ENCODE measurements at regions not wholly inside any gene's neighbourhood (a gene's known extent, or its start where the extent isn't known, plus 50 kb on each side); places are given as distances from the start of the nearest gene placed in this dataset.
"Not testable (repeated sequence)": the region's sequence is repeated elsewhere in the genome, so short reads cannot be mapped to it uniquely, and the experiment has no call there.

GRCh38 chr16:21370791-21371190, 92.7 kb upstream of the CRYM start:
- H3K4me3 Mint-ChIP-seq; intact Hi-C loops (cut with micrococcal nuclease): not testable (repeated sequence)

GRCh38 chr16:21368973-21369942, 91.2 kb upstream of the CRYM start:
- H3K36me3 Mint-ChIP-seq (ENCODE audit: low read depth); intact Hi-C loops (cut with micrococcal nuclease); H3K4me3 Mint-ChIP-seq; H3K9me3 Mint-ChIP-seq; H3K27me3 Mint-ChIP-seq: not testable (repeated sequence)
- Mint-ChIP-seq H3K27ac (peak overlapping the region; percentile 37), H3K4me1 (ENCODE audit: low read depth) (peaks cover 32% of the 10 kb centered on the region)

More at GRCh38 chr16:21370791-21371190, 92.7 kb upstream of the CRYM start:
- H3K27me3 Mint-ChIP-seq; H3K27ac Mint-ChIP-seq; H3K36me3 Mint-ChIP-seq (ENCODE audit: low read depth); H3K9me3 Mint-ChIP-seq: not testable (repeated sequence)
- peaks cover 21% of the 10 kb centered on the region for H3K4me1 Mint-ChIP-seq (ENCODE audit: low read depth)

DNA sequence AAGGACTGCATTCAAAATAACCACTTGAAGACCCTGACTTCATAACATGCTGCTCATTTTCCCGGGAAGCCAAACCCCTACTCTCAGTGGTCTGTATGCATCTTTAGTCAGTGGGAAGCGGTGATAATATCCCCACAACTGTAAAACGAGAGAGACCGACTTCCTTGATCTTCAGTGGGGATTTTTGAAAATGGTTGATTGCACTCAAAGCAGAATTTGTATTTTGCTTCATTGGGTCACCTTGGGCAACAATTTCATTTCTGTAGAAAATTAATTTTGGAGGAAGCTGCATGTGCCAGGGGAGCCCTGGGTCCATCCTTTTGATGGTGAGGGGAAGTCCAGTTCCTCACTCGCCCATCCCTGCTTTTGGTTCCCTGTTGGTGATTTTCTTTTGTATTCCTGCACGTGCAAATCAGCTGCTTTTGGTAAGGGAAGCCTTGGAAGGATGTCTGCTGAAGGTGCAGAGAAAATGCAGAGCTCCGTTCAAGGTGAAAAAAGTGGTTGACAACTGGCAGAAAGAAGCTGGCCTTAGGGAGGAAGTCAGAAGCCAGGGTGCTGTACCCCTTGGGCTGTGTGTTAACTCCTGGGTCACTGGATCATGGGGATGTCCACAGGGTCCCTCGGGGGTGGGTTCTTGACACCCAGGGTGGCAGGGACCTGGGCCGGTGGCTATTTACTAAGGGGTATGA, 89.8 kb upstream of the CRYM start:
- Mint-ChIP-seq H3K27ac (peak overlapping the region; percentile 83), H3K4me3 (peak overlapping the region; percentile 6), H3K4me1 (ENCODE audit: low read depth) (peaks cover 44% of the 10 kb centered on the region)
- H3K9me3 Mint-ChIP-seq; H3K27me3 Mint-ChIP-seq; intact Hi-C loops (cut with micrococcal nuclease); H3K36me3 Mint-ChIP-seq (ENCODE audit: low read depth): not testable (repeated sequence)

GRCh38 chr16:21366998-21367397, 88.9 kb upstream of the CRYM start:
- H3K4me1 Mint-ChIP-seq (ENCODE audit: low read depth) = peaks cover 45% of the 10 kb centered on the region
- H3K4me3 Mint-ChIP-seq; H3K9me3 Mint-ChIP-seq; intact Hi-C loops (cut with micrococcal nuclease); H3K27ac Mint-ChIP-seq; H3K27me3 Mint-ChIP-seq; H3K36me3 Mint-ChIP-seq (ENCODE audit: low read depth): not testable (repeated sequence)

DNA sequence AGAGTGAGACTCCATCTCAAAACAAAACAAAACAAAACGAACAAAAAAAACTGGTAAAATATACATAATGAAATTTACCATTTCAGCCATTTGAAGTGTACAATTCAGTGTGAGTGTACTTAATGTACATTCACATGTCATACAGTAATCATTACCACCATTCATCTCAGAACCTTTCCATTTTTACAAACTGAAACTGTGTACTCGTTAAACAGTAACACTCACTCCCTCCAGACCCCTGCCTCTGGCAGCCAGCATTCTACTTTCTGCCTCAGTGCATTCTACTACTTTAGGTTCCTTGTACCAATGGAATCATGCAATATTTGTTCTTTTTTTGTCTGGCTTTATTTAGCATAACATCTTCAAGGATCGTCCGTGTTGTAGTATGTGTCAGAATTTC, 87.5 kb upstream of the CRYM start:
- peaks cover 50% of the 10 kb centered on the region for H3K4me1 Mint-ChIP-seq (ENCODE audit: low read depth)
- H3K36me3 Mint-ChIP-seq (ENCODE audit: low read depth); H3K9me3 Mint-ChIP-seq; H3K4me3 Mint-ChIP-seq; H3K27me3 Mint-ChIP-seq; intact Hi-C loops (cut with micrococcal nuclease): not testable (repeated sequence)
- peak overlapping the region; percentile 41 for H3K27ac Mint-ChIP-seq

DNA sequence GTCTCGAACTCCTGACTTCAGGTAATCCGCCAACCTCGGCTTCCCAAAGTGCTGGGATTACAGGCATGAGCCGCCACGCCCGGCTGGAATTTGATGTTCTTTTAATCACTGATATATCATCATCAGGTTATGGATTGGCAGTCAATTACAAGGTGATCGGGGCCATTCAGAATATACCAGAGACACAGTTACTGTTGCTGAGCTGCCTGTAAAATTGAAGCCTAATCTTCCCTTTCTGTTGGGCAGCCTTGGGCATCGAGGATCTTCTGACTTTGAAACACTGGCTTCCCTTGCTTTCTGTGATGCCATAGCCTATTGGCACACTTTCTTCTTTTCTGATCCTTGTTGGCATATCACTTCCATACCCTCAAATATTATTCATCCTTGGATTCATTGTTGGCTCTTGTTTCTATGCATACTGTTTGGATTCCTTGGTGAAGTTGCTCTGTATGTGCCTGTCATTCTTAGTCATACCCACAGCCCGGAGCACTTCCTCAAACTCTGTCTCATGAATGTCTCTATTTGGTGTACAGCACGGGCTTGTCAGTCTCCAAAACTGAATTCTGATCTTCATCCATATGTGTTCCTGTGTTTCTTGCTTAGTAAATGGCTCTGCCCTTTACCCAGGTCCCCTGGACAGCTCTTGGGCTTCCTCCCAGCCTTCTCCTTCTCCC, 85.6 kb upstream of the CRYM start:
- peaks cover 60% of the 10 kb centered on the region for H3K4me1 Mint-ChIP-seq (ENCODE audit: low read depth)
- intact Hi-C loops (cut with micrococcal nuclease); H3K36me3 Mint-ChIP-seq (ENCODE audit: low read depth); H3K4me3 Mint-ChIP-seq; H3K9me3 Mint-ChIP-seq; H3K27me3 Mint-ChIP-seq: not testable (repeated sequence)
- peak overlapping the region; percentile 85 for H3K27ac Mint-ChIP-seq

- intact Hi-C loops (cut with micrococcal nuclease); H3K36me3 Mint-ChIP-seq (ENCODE audit: low read depth); H3K27me3 Mint-ChIP-seq; H3K9me3 Mint-ChIP-seq; H3K4me3 Mint-ChIP-seq: not testable (repeated sequence)
- H3K4me1 Mint-ChIP-seq (ENCODE audit: low read depth) = peaks cover 68% of the 10 kb centered on the region
- peak overlapping the region; percentile 45 for H3K27ac Mint-ChIP-seq
These were observed 83.6 kb upstream of the CRYM start for GRCh38 chr16:21361612-21362227.

GRCh38 chr16:21361045-21361444, 83.0 kb upstream of the CRYM start:
- intact Hi-C loops (cut with micrococcal nuclease); H3K9me3 Mint-ChIP-seq; H3K4me3 Mint-ChIP-seq; H3K27me3 Mint-ChIP-seq; H3K36me3 Mint-ChIP-seq (ENCODE audit: low read depth); H3K27ac Mint-ChIP-seq: not testable (repeated sequence)
- peaks cover 75% of the 10 kb centered on the region for H3K4me1 Mint-ChIP-seq (ENCODE audit: low read depth)

GRCh38 chr16:21359513-21359912, 81.4 kb upstream of the CRYM start:
- H3K9me3 Mint-ChIP-seq; intact Hi-C loops (cut with micrococcal nuclease); H3K36me3 Mint-ChIP-seq (ENCODE audit: low read depth); H3K27me3 Mint-ChIP-seq; H3K4me3 Mint-ChIP-seq: not testable (repeated sequence)
- peaks cover 74% of the 10 kb centered on the region for H3K4me1 Mint-ChIP-seq (ENCODE audit: low read depth)
- H3K27ac Mint-ChIP-seq = peak overlapping the region; percentile 86

GRCh38 chr16:21358261-21358795, 80.2 kb upstream of the CRYM start:
- Mint-ChIP-seq H3K4me1 (ENCODE audit: low read depth) (peaks cover 62% of the 10 kb centered on the region), H3K27ac (peak overlapping the region; percentile 86), H3K4me3 (peak overlapping the region; percentile 64)
- intact Hi-C loops (cut with micrococcal nuclease); H3K27me3 Mint-ChIP-seq; H3K9me3 Mint-ChIP-seq; H3K36me3 Mint-ChIP-seq (ENCODE audit: low read depth): not testable (repeated sequence)

DNA sequence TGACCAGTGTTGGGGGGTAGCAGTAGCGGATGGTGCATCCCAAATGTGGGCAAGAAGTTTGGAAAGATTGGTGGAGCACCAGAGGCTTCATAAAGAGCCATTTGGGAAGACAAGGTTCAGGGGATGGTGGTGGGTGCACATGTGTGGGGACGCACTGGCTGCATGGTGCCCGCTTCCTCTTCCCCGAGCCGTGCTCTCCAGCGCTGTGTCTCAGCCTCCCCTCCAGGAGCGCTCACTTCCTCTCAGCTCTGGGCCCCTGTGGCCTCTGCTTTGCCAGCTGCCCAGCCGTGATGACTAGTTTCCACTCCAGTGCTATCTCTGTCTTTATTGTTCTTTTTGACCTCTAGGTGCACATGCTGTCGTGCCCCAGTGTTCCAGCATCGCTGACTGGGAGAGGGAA, 78.2 kb upstream of the CRYM start:
- H3K4me3 Mint-ChIP-seq; H3K27me3 Mint-ChIP-seq; H3K9me3 Mint-ChIP-seq; H3K36me3 Mint-ChIP-seq (ENCODE audit: low read depth); intact Hi-C loops (cut with micrococcal nuclease): not testable (repeated sequence)
- Mint-ChIP-seq H3K4me1 (ENCODE audit: low read depth) (peaks cover 48% of the 10 kb centered on the region), H3K27ac (peak overlapping the region; percentile 70)

DNA sequence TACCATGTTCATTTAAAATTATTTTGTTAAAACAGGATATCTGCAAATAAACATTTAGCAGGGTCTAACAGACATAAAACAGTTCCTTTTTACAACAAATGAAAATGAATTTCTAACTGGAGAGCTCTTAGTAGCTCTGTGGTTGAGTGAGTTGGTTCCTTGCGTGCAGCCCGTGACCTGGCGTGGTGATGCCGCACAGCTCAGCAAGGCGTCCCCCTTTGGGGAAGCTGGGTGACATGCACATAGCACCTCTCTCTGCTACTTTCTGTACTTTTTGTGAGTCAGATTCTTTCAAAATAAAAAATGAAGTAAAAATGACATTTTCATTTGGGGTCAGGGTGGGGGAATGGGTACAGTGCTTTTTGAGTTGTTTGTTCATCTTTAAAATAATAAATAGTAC, 73.3 kb upstream of the CRYM start:
- intact Hi-C loops (cut with micrococcal nuclease) = not testable (repeated sequence)

DNA sequence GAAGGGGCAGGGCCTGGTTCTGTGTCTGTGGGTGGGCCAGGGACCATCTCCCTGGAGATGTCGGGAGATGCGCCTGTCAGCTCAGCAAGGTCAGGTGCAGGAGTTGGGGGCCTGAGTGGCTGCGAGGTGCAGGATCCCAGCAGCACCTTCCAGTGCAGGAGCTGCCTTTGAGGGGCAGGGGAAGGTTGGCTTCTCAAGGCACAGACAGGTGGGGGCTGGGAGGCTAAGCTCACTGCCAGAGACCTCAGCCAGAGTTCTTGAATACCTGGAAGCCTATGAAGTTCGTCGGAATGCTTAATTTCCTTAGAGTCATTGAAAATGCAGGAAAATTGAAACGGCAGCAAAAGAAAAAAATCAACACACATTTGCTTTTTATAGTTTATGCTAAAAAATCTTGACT, 72.8 kb upstream of the CRYM start:
- H3K4me3 Mint-ChIP-seq; H3K4me1 Mint-ChIP-seq (ENCODE audit: low read depth); H3K9me3 Mint-ChIP-seq; H3K27ac Mint-ChIP-seq; intact Hi-C loops (cut with micrococcal nuclease); H3K27me3 Mint-ChIP-seq: not testable (repeated sequence)
- peaks cover 31% of the 10 kb centered on the region for H3K36me3 Mint-ChIP-seq (ENCODE audit: low read depth)

More for the DNA sequence above, 73.3 kb upstream of the CRYM start:
- not testable (repeated sequence) for H3K27me3 Mint-ChIP-seq, H3K4me3 Mint-ChIP-seq, H3K9me3 Mint-ChIP-seq, H3K27ac Mint-ChIP-seq
- Mint-ChIP-seq H3K4me1 (ENCODE audit: low read depth) (peaks cover 13% of the 10 kb centered on the region), H3K36me3 (ENCODE audit: low read depth) (peaks cover 31% of the 10 kb centered on the region)

- intact Hi-C loops (cut with micrococcal nuclease); H3K4me3 Mint-ChIP-seq; H3K27me3 Mint-ChIP-seq; H3K4me1 Mint-ChIP-seq (ENCODE audit: low read depth); H3K9me3 Mint-ChIP-seq; H3K27ac Mint-ChIP-seq: not testable (repeated sequence)
- H3K36me3 Mint-ChIP-seq (ENCODE audit: low read depth) = peaks cover 26% of the 10 kb centered on the region
These were observed 71.2 kb upstream of the CRYM start for GRCh38 chr16:21349336-21349735.

All from dendritic cell treated with granulocyte-macrophage colony-stimulating factor and Interleukin-4, amounts not matched to agents 40 ng/mL and 50 ng/mL, for 4 days (primary cell).